ENCODE measurements at regions not wholly inside any gene's neighbourhood (a gene's known extent, or its start where the extent isn't known, plus 50 kb on each side); places are given as distances from the start of the nearest gene placed in this dataset.

- TF ChIP-seq, protein P1, sequence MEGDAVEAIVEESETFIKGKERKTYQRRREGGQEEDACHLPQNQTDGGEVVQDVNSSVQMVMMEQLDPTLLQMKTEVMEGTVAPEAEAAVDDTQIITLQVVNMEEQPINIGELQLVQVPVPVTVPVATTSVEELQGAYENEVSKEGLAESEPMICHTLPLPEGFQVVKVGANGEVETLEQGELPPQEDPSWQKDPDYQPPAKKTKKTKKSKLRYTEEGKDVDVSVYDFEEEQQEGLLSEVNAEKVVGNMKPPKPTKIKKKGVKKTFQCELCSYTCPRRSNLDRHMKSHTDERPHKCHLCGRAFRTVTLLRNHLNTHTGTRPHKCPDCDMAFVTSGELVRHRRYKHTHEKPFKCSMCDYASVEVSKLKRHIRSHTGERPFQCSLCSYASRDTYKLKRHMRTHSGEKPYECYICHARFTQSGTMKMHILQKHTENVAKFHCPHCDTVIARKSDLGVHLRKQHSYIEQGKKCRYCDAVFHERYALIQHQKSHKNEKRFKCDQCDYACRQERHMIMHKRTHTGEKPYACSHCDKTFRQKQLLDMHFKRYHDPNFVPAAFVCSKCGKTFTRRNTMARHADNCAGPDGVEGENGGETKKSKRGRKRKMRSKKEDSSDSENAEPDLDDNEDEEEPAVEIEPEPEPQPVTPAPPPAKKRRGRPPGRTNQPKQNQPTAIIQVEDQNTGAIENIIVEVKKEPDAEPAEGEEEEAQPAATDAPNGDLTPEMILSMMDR (IDR thresholded peaks at IDR 0.05), result no peak
- TF ChIP-seq EP300 (IDR thresholded peaks at IDR 0.05; ENCODE audit: low read depth), result no peak
- no peak for TF ChIP-seq POLR2A (IDR thresholded peaks at IDR 0.05)
These were observed 115.3 kb downstream of the NPIPB5 start for GRCh38 chr16:22625967-22626366.
